GM10847 (cell line): ENCODE measurements at regions not wholly inside any gene's neighbourhood (a gene's known extent, or its start where the extent isn't known, plus 50 kb on each side); places are given as distances from the start of the nearest gene placed in this dataset.

Experiments used
- POLR2A ChIP-seq: IDR thresholded peaks from 2 replicates; pipeline ENCODE4 v1.6.1; 2011; ENCODE audit not compliant: insufficient read length; ENCODE audit errors: extremely low read depth

DNA sequence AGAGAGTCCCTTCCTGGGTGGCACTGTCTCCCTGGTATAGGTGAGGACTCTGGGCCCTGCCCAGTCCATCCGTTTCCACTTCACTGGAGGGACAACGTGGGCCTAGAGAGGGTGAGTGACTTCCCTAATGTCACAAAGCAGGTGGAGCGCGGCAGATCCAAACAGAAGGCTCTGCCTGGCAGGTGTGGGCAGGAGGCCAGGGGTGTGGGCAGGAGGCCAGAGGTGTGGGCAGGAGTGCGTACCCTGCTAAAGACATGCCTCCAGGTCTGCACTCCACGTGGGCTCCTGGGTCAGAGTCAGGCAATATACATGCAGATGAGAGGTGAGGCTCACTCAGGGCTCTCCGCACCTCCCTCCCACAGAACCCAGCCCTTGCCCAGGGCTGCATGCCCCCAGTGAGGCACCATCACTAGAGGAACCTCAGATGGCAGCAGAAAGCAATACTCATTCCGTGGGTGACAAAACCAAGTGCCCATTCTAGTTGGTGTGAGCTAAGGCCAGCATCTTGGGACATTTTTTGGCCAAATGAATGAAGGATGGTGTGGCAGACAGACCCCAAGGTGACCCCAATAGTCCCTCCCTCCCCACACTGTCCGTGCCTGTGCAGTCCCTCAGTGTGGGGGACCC is 271.6 kb upstream of the RTL1 start:
- no peak for TF ChIP-seq POLR2A

DNA sequence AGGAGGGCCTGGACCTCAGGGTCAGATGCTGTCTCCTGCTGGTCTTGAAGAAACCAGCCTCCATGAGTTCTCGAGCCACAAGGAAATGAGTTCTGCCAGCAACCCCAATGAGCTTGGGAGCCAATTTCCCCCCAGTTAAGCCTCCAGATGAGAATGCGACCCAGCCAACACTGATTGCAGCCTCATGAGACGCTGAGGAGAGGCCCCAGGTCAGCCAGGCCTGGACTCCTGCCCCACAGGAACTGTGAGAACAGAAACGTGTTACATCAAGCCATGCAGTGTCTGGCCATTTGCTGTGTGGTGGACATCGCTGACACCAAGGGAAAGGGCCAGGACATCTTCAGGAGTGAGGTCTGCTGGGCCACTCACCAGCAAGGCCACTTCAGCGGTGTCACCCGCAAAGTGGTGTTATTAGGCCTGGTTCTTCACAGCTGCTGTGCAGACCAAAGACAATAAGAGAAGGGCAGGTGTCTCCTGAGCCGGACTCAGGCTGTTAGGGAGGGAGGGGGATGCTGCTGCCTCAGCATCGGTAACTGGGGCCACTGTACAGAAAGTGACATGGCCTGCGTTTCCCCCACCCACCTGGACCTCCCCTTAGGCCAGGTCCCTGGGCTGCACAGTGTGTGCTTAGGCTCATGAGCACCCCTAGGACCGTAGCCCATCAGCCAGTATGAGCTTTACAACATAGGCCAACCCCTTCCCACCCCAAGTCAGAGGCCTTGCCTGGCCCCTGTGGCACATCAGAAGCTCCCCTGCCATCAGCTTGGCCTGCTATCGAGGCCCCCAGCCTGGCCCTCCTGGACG is 272.4 kb upstream of the RTL1 start:
- no peak for TF ChIP-seq POLR2A

GRCh38 chr14:101176535-101177205 is 273.1 kb upstream of the RTL1 start:
- TF ChIP-seq POLR2A, result no peak

DNA sequence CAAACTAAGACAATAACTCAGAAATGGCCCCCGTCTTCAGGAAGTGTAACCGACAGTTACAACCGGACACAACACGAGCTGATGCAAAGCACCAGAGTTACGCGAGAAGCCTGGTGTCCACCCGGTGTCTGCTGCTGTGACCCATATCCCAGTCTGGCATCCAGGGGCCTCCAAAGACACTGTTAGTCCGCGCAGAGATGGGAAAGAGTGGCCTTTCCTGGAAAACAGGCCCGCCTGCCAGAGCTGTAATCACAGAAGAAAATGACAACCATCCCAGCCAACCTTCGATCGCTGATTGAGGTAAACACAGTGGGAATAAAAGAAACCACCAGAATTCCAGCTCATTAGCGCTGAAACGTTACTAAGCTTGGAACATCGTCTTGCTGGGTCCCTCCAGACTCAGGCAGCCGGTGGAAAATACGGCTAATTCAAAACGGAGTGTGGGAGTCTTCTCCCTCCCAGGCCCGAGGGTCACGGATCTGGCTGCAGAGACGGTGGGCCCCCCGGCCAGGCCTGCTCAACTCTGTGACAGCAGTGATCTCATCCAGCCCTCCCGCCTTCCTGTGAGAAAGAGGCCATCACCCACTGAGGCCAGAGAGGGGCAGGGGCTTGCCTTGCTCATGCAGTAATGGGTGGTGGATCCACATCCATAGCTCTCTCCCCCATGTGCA is 273.9 kb upstream of the RTL1 start:
- no peak for TF ChIP-seq POLR2A

DNA sequence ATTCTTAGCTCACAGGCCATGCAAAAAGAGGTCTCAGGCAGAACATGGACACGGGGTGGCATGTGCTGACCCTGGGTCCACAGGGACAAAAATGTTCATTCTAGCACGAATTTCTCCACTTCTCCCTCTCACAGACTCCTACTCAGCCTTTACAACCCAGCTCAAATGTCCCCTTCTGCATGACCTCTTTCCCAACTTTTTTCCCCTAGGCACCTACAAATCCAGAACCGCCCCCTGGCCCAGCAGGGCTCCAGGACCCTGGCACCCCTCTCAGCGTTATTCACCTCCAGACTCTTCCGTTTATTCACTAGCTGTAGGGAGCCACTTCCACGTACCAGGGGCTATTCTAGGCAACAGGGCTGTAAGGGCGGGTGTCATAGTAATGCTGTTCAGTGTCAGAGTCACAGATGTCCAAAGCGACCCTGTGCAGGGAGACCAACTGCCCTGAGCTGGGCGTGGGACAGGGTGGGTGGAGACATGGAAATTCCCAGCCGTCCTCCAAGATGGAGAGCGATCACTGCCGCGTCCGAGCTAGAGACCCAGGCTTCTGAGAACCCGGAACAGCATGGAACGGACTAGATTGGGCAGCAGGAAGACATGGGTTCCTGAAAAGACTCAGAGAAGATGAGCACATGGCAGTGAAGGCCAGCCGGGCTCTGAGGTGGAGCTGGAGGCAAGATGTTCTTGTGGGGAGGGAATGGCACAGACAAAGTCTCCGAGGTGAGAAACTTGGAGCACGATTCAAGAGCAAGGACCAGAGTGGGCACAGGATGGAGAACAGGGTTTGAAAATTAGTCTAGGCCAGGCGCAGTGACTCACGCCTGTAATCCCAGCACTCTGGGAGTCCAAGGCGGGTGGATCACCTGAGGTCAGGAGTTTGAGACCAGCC is 274.9 kb upstream of the RTL1 start:
- TF ChIP-seq POLR2A, result no peak

DNA sequence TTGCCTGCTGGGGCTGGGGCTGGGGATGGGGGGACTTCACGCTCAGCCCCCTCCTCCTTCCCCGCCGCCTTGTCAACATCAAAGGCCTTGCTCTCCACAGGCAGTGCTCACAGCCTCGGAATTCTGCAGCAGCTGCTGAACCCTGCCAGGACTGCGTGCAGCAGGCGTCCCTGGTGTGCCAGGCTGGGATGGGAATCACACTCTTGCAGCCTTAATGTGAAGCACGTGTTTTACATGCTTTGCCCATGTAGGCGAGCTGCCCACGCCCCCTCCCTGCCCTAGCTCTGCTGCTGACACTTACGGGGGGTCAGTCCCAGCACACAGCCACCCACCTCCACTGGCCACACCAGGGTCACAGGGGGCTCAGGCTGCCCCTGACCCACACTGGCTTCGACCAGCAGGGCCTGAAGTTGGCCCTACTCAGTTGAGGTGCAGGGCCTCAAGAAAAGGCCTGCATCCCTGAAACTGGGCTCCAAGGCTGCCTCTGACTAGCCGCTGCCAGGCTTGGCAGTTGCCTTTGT is 276.2 kb upstream of the RTL1 start:
- TF ChIP-seq POLR2A, result no peak

DNA sequence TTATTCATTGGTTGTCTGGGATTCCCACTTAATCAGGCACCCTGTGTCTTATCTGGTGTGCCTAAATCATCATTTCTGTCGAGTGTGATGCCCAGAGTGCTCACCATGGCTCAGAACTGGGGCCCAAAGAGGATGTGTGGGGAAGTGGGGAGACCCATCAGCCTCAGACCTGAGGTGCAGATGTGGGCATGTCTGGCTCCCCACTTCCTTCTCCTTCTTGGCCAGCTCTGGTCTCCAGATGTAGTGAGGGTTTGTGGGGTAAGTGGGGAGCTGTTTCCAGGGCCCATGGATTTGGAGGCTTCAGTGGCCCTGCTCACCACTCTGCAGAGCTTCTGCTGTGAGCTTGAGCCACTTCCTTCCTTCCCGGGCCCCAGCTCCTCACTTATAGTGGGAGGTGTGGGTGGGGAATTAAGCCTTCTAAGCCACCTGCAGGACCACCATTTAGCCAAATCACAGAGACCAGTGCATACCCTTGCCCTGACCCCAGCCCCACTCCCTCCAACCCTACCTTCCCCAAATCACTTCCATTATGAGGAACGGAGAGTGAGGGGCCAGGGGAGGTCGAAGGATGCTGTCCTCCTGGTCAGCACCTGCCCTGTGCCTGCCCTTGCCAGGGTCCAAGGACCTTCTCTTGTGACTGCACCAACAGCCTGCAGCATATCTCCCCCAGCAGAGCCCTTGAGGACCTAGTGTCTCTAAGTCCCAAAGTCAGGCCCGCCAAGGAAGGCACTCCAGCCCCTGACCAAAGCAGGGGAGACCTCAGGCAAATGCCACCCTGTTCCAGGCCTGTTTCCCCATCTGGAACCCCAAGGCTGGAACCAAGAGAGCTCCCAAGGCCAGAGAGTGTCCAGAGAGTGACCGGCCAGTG is 278.2 kb upstream of the RTL1 start:
- TF ChIP-seq POLR2A, result no peak

DNA sequence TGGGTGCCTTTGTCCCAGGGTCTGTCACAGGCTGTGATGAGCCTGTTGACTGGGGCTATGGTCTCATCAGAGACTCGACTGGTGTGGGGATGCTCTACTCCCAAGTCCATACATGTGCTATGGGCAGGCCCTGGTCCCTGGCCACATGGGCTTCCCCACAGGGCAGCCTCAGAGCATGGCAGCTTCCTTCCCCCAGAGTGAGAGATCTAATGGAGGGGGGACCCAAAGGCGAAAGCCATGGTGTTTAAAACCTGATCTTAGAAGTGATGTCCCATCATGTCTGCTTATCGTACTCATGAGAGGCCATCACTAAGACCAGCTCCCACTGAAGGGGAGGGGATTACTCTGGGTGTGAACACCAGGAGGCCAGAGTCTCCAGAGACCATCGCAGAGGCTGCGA is 279.0 kb upstream of the RTL1 start:
- no peak for TF ChIP-seq POLR2A

- TF ChIP-seq POLR2A, result no peak
Observed at GRCh38 chr14:101183376-101184103, 280.0 kb upstream of the RTL1 start.

DNA sequence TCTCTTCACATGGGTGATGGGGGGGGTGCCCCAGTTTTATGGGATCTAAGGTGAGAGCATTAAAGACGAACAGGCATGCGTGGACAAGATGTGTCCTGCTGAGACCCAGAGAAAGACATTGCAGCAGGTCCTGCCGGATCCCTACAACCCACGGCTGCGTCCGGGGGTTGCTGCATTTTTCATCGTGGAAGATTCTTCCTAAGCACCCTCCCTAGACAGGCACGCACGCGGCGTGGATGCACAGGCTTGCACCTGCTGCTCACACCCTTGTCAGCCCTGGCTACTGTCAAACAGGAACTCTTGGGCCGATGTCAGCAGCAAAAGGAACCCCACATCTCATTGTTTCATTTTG is 280.6 kb upstream of the RTL1 start:
- no peak for TF ChIP-seq POLR2A

- TF ChIP-seq POLR2A, result no peak
Observed at GRCh38 chr14:101184572-101184971, 281.1 kb upstream of the RTL1 start.

DNA sequence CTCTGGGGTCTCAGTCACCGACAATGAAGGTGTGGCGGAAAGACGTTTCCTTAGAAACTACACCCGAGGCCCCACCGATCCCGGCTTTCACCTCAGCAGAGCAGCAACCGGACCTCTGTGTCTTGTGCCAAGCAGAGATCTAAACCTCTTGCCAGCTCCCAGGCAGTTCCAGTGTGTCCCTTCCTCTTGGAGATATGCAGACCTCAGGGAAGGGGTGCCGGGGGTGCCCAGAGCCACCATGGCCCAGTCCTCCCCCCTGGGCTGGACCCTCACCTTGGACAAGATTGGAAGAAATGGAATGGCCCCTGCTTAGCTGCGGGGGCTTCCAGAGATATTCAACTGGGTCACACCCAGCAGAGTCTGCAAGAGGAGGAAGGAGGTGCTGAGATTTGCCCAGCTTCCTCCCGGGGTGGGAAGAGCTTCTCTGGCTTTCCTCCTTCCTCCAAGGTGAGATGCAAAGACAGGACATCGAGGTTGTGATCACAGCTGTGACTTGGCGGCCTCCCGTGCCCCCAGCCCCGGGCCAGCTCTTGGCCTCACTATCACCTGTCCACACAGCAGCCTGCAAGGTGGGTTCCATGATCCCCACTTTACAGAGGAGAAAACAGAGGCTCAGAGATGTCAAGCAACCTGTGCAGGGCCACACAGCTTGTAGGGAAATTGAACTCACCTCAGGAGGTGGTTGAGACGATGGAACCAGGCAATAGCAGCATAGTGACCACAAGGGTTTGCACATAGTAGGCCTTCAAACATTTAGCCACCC is 281.7 kb upstream of the RTL1 start:
- TF ChIP-seq POLR2A, result no peak
